Testis (tissue), 2 donors: ENCODE measurements at regions not wholly inside any gene's neighbourhood (a gene's known extent, or its start where the extent isn't known, plus 50 kb on each side); places are given as distances from the start of the nearest gene placed in this dataset.

Source experiments
- POLR2A ChIP-seq: fragments of 450-650 bp; IDR thresholded peaks from one replicate; pipeline ENCODE4 v1.6.1; 2017; ENCODE audit warnings: antibody characterized with exemption, mild to moderate bottlenecking, moderate library complexity
- TF ChIP-seq, protein P1 (sequence below), 3 experiments: fragments of 450-650 bp in 2 of 3; fragments of 200-600 bp in 1 of 3; sonication (generic) in 1 of 3; IDR thresholded peaks; one replicate each; pipeline ENCODE4 v1.5.1; 2016 to 2019; ENCODE audit warnings: antibody characterized with exemption in 3 of 3, mild to moderate bottlenecking in 2 of 3, moderate library complexity in 1 of 3

DNA sequence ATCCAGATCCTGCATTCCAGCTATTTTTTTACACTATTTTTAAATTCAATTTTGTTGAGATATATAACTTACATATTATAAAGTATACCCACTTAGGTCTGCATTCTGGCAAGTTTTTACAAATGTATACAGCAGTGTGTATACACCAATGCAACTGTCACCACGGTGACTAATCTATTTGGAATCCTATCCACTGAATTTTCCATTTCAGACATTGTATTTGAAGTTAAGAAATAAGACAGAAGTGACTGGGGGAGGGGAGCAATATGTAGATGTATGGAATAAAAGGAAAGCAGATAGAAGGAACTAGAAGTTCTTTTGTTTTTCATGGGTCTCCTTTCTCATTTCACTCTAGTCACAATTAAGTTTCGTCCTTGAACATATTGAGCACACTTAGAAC, 431.5 kb upstream of the CHRM3 start:
- TF ChIP-seq, protein P1, sequence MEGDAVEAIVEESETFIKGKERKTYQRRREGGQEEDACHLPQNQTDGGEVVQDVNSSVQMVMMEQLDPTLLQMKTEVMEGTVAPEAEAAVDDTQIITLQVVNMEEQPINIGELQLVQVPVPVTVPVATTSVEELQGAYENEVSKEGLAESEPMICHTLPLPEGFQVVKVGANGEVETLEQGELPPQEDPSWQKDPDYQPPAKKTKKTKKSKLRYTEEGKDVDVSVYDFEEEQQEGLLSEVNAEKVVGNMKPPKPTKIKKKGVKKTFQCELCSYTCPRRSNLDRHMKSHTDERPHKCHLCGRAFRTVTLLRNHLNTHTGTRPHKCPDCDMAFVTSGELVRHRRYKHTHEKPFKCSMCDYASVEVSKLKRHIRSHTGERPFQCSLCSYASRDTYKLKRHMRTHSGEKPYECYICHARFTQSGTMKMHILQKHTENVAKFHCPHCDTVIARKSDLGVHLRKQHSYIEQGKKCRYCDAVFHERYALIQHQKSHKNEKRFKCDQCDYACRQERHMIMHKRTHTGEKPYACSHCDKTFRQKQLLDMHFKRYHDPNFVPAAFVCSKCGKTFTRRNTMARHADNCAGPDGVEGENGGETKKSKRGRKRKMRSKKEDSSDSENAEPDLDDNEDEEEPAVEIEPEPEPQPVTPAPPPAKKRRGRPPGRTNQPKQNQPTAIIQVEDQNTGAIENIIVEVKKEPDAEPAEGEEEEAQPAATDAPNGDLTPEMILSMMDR (IDR thresholded peaks at IDR 0.05) = no peak
- no peak for TF ChIP-seq POLR2A
